Heart right ventricle (tissue), 16 donors: ENCODE measurements at regions not wholly inside any gene's neighbourhood (a gene's known extent, or its start where the extent isn't known, plus 50 kb on each side); places are given as distances from the start of the nearest gene placed in this dataset.

Experiments used
- ATAC-seq, 8 donors: fragments of 200-7000 bp; cut with Tn5 transposase; one replicate each; pipeline ENCODE4 v1.9.1; 2020; ENCODE audit warnings: mild to moderate bottlenecking in 8 of 8, moderate library complexity in 8 of 8, moderate number of reproducible peaks in 1 of 8
- DNase-seq, 2 donors: peaks; one replicate each; pipeline ENCODE4 v3.0.0-alpha.2; 2020
- H3K27ac ChIP-seq, 10 donors: fragments of 200-600 bp; sonication (generic) in 2 of 10; one replicate each; pipeline versions ENCODE4 v1.5.0 to v1.8.0; 2020 to 2022; ENCODE audit warnings: mild to moderate bottlenecking in 3 of 10
- H3K27me3 ChIP-seq, 7 donors: fragments of 200-600 bp; one replicate each; pipeline ENCODE4 v1.8.0; 2021 to 2022; ENCODE audit warnings: mild to moderate bottlenecking in 2 of 7
- H3K36me3 ChIP-seq, 9 donors: fragments of 200-600 bp; sonication (generic) in 1 of 9; one replicate each; pipeline versions ENCODE4 v1.5.0 to v1.8.0; 2020 to 2022; ENCODE audit warnings: mild to moderate bottlenecking in 2 of 9
- H3K4me1 ChIP-seq, 9 donors: fragments of 200-600 bp; sonication (generic) in 1 of 9; one replicate each; pipeline versions ENCODE4 v1.5.0 to v1.8.0; 2020 to 2022; ENCODE audit warnings: mild to moderate bottlenecking in 4 of 9
- H3K4me3 ChIP-seq, 10 donors: fragments of 200-600 bp; sonication (generic) in 2 of 10; one replicate each; pipeline versions ENCODE4 v1.5.0 to v1.8.0; 2020 to 2022; ENCODE audit warnings: mild to moderate bottlenecking in 7 of 10, moderate library complexity in 2 of 10
- H3K9me3 ChIP-seq, 11 donors: fragments of 200-600 bp in 10 of 11; sonication (generic) in 2 of 11; one replicate each; pipeline versions ENCODE4 v1.5.0 to v1.8.0; 2013 to 2022; ENCODE audit warnings: mild to moderate bottlenecking in 2 of 11, control low read depth in 1 of 11, moderate library complexity in 1 of 11
- WGBS, 2 donors: extraction: QIAGEN DNeasy Blood & Tissue Kit; methylation state at CpG; one replicate each; pipeline ENCODE4 v1.1.7; 2013; ENCODE audit warnings: inconsistent platforms in 1 of 2; 5-methylcytosine and 5-hydroxymethylcytosine counted together
- intact Hi-C, 10 donors: fragments of 100-400 bp; cut with DNase I; formaldehyde crosslinking; loops; one replicate each; pipeline versions ENCODE4 v1.11.1 to v1.14.2; 2022
- TF ChIP-seq, protein P1 (sequence below), 9 donors: fragments of 200-600 bp; sonication (generic) in 2 of 9; IDR thresholded peaks; one replicate each; pipeline versions ENCODE4 v1.5.0 to v1.8.0; 2021 to 2022; ENCODE audit warnings: antibody characterized with exemption in 9 of 9, mild to moderate bottlenecking in 5 of 9, moderate library complexity in 1 of 9
- donor health status: Arrhythmogenic right ventricular cardiomyopathy.
- donor health status: ischemic (EF 13 %, LVEDD 7.1; RV severe dilation, severe dysfunction).
- donor health status: healthy with polysubstance abuse.
- donor health status: DM: no; HTN: yes; CAD: no.
- donor health status: DM: no; HTN: no; CAD: no.
- donor health status: ischemic (EF 25% LVEDD 6.9; RV normal size, moderate dysfunction).
- donor health status: ischemic (EF 25% LVEDD 5.7; RV mildly dilated, moderate dysfunction).
- donor health status: healthy.
- donor health status: DM: yes; HTN: yes; CAD: no.
- donor health status: Ischemic cardiomyopathy.
- donor health status: ischemic (EF 35%, LVEDD 5.7; RV mildly dilated, moderate dysfunction).
- donor health status: nonischemic (EF 11% LVEDD 7.7; RV severe dilation, severe dysfunction).
- donor health status: DM: yes; HTN: yes; CAD: no.
- donor health status: PGD.
- donor health status: ischemic (EF 29% LVEDD 5.4; RV normal size, mild dysfunction).
- donor health status: nonischemic (EF 23%, LVEDD 6.1; RV moderate dilation, normal function).

- Histone ChIP-seq H3K27ac (no peak overlapping the region), H3K4me1 (no peaks in the 10 kb centered on the region), H3K27me3 (no peaks in the 10 kb centered on the region), H3K36me3 (no peaks in the 10 kb centered on the region), H3K9me3 (no peaks in the 10 kb centered on the region), H3K4me3 (no peak overlapping the region)
- peak in 1 of 2 donors; percentile 5 for DNase-seq
- 31 to 39% methylated on average over 2 of the region's 2 CpGs for WGBS, 2 donors
- ATAC-seq = peak in 2 of 8 donors; percentile 52 to 56
- TF ChIP-seq, protein P1, sequence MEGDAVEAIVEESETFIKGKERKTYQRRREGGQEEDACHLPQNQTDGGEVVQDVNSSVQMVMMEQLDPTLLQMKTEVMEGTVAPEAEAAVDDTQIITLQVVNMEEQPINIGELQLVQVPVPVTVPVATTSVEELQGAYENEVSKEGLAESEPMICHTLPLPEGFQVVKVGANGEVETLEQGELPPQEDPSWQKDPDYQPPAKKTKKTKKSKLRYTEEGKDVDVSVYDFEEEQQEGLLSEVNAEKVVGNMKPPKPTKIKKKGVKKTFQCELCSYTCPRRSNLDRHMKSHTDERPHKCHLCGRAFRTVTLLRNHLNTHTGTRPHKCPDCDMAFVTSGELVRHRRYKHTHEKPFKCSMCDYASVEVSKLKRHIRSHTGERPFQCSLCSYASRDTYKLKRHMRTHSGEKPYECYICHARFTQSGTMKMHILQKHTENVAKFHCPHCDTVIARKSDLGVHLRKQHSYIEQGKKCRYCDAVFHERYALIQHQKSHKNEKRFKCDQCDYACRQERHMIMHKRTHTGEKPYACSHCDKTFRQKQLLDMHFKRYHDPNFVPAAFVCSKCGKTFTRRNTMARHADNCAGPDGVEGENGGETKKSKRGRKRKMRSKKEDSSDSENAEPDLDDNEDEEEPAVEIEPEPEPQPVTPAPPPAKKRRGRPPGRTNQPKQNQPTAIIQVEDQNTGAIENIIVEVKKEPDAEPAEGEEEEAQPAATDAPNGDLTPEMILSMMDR (IDR thresholded peaks at IDR 0.05) = no peak
- intact Hi-C loops = no loop called here
These were observed 787.6 kb upstream of the GCFC2 start for GRCh38 chr2:76498360-76498759.

GRCh38 chr2:76491503-76491902, 780.8 kb upstream of the GCFC2 start:
- no peaks in the 10 kb centered on the region for H3K36me3 ChIP-seq
- ATAC-seq (no peak), DNase-seq (no peak)
- no peaks in the 10 kb centered on the region for H3K9me3 ChIP-seq
- H3K27ac ChIP-seq = no peak overlapping the region
- TF ChIP-seq, protein P1 (IDR thresholded peaks at IDR 0.05) = no peak
- intact Hi-C loops = no loop called here
- 54 to 58% methylated on average over 1 of the region's 1 CpG for WGBS, 2 donors
- H3K4me1 ChIP-seq = no peaks in the 10 kb centered on the region
- H3K27me3 ChIP-seq = no peaks in the 10 kb centered on the region
- H3K4me3 ChIP-seq = no peak overlapping the region

DNA sequence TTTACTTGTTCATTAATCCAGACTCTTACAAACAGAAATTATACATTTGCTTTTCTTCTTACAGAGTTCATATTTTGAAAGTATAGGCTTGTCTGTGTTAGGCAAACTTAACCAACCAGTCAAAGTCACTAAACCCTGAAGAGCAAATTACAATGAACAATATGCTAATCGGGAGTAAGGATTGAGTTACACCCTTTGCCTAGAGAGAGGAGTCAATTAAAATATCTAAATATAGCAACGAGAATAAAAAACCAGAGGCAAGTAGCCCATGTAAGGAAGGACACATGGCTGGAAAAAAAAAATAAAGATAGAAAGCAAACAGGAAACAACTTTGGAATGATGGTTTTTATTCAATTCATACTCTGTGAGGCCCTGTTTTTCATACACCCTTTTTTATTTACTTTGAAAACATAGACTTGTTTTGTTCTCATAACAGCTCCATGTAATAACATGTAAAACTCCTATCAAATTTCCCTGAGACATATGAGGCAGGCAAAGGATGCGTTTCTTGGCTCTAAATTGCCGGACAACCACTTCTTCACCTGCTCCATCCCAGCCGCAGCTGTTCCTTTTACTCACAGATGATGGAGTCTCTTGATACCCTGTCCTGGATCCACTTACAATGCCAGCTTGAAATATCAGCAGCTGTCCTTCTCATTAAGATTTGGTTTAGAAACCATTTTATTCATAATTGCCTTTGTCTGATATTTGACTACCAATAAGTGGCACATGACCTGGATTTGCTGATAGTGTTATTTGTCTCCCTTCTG, 767.7 kb upstream of the GCFC2 start:
- intact Hi-C loops = no loop called here
- H3K27me3 ChIP-seq = no peaks in the 10 kb centered on the region
- no peak for ATAC-seq

DNA sequence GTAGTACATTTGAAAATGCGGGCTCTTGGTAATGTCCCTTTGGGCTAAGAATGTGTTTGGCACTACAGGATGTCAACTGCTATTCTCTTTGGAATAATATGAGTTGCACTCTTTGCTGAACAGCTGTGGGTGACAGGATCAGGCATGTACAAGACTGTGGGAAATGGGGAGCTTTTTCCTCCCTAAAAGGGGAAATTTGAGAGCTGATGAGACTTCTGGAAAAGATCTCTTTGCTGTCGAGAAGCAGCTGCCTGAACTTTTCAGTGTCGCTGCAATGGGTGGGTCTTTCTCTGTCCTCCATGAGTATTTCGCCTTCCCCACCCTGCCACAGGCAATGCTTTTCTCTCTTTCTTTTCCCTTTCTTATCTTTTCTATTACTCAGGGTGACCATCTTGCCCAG, 762.2 kb upstream of the GCFC2 start:
- H3K4me3 ChIP-seq = no peak overlapping the region
- peaks cover 0 to 16% (median 0%) of the 10 kb centered on the region in 11 donors for H3K9me3 ChIP-seq
- ATAC-seq = no peak
- TF ChIP-seq, protein P1 (IDR thresholded peaks at IDR 0.05) = no peak
- H3K4me1 ChIP-seq = no peaks in the 10 kb centered on the region
- DNase-seq = no peak
- H3K27me3 ChIP-seq = no peaks in the 10 kb centered on the region
- WGBS, 2 donors = 87 to 88% methylated on average over 4 of the region's 4 CpGs
- H3K36me3 ChIP-seq = no peaks in the 10 kb centered on the region
- H3K27ac ChIP-seq = no peak overlapping the region
- intact Hi-C loops = no loop called here

More for the DNA sequence above, 767.7 kb upstream of the GCFC2 start:
- DNase-seq = no peak
- Histone ChIP-seq H3K9me3 (peaks cover 0 to 6% (median 0%) of the 10 kb centered on the region in 11 donors), H3K36me3 (no peaks in the 10 kb centered on the region), H3K4me3 (no peak overlapping the region), H3K27ac (no peak overlapping the region), H3K4me1 (no peaks in the 10 kb centered on the region)
- TF ChIP-seq, protein P1 (IDR thresholded peaks at IDR 0.05) = no peak
- 62 to 65% methylated on average over 5 of the region's 5 CpGs for WGBS, 2 donors
